ENCODE measurements at regions not wholly inside any gene's neighbourhood (a gene's known extent, or its start where the extent isn't known, plus 50 kb on each side); places are given as distances from the start of the nearest gene placed in this dataset.

DNA sequence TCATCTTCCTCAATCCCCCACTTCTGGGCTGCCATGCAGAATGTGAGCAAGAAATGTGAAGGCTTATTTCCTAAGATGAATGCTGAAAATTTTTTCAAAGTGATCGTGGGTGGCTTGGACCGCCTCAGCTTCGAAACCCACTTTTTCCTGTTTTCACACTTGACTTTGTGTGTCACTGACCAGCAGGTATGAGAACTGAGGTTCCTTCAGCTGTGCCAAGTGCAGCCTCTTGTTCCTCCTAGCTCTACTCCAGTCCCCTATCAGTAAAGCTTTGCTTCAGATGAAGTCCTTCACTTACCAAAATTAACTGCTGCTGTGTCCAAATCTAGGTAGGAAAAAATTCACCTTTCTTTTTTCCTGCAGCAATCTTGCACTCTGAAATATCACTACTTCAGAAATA, 382.6 kb downstream of the DTWD2 start:
- H3K4me3 ChIP-seq (ENCODE audit: insufficient read length, low read depth), result no peak overlapping the region
- no peak for TF ChIP-seq ZNF274 (IDR thresholded peaks at IDR 0.05; ENCODE audit: low read depth, low read length)
- TF ChIP-seq SUZ12 (IDR thresholded peaks at IDR 0.05; ENCODE audit: extremely low read depth, insufficient read depth, insufficient read length), result no peak
- TF ChIP-seq YY1 (IDR thresholded peaks at IDR 0.05; ENCODE audit: insufficient read depth, insufficient read length), result no peak
- H3K27me3 ChIP-seq (ENCODE audit: insufficient read depth, insufficient read length), result no peaks in the 10 kb centered on the region
- H3K4me1 ChIP-seq (ENCODE audit: insufficient read depth, insufficient read length), result no peaks in the 10 kb centered on the region
- DNase-seq (ENCODE audit: low read depth, low spot score), result no peak
- H3K36me3 ChIP-seq (ENCODE audit: insufficient read depth, insufficient read length, low read length), result no peaks in the 10 kb centered on the region
- no peak overlapping the region for H3K9ac ChIP-seq (ENCODE audit: insufficient read length, low read depth)
- no peaks in the 10 kb centered on the region for H3K9me3 ChIP-seq (ENCODE audit: insufficient read depth, low read length)

DNA sequence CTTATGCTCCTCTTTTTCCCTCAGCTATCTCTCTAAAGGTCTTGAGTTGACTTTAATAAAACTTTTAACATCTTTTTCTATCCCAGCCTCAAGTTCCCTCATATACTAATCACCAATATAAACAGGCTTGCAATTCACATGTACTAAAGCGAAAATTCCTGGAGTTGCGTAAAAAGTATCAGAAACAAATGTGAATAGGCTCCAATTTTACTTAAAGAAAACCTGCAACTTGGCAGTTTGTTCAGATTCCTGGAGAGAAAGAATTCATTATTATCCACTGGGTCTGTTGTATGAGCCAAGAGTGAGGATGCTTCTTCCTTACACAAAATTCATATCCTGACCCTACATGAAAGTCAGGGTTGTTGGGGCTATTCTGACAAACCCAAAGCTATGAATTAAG, 384.2 kb downstream of the DTWD2 start:
- no peak for DNase-seq (ENCODE audit: low read depth, low spot score)
- H3K9me3 ChIP-seq (ENCODE audit: insufficient read depth, low read length), result no peaks in the 10 kb centered on the region
- TF ChIP-seq SUZ12 (IDR thresholded peaks at IDR 0.05; ENCODE audit: extremely low read depth, insufficient read depth, insufficient read length) (no peak), ZNF274 (IDR thresholded peaks at IDR 0.05; ENCODE audit: low read depth, low read length) (no peak), YY1 (IDR thresholded peaks at IDR 0.05; ENCODE audit: insufficient read depth, insufficient read length) (no peak)
- no peak overlapping the region for H3K4me3 ChIP-seq (ENCODE audit: insufficient read length, low read depth)
- H3K4me1 ChIP-seq (ENCODE audit: insufficient read depth, insufficient read length), result no peaks in the 10 kb centered on the region
- H3K9ac ChIP-seq (ENCODE audit: insufficient read length, low read depth), result no peak overlapping the region
- H3K36me3 ChIP-seq (ENCODE audit: insufficient read depth, insufficient read length, low read length), result no peaks in the 10 kb centered on the region
- H3K27me3 ChIP-seq (ENCODE audit: insufficient read depth, insufficient read length), result no peaks in the 10 kb centered on the region

DNA sequence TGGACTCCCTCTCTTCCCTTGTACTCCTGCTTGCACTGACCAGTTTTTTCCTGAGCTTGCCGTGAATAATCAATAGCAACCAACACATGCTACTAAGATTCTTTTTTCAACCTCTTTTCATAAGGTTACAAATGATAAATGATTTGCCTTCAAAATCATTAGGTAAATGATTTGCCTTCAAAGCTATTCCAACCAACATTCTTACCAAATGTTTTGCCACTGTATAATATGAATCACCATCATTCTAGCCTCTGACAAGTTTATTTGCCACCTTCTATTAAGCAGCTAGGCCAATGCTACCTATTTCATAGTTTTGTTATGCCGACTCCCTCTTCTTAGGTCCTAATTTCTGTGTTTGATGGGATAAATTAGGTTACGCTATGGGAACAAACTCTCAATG, 385.1 kb downstream of the DTWD2 start:
- TF ChIP-seq ZNF274 (IDR thresholded peaks at IDR 0.05; ENCODE audit: low read depth, low read length) (no peak), YY1 (IDR thresholded peaks at IDR 0.05; ENCODE audit: insufficient read depth, insufficient read length) (no peak), SUZ12 (IDR thresholded peaks at IDR 0.05; ENCODE audit: extremely low read depth, insufficient read depth, insufficient read length) (no peak)
- H3K4me3 ChIP-seq (ENCODE audit: insufficient read length, low read depth), result no peak overlapping the region
- H3K4me1 ChIP-seq (ENCODE audit: insufficient read depth, insufficient read length), result no peaks in the 10 kb centered on the region
- DNase-seq (ENCODE audit: low read depth, low spot score), result no peak
- H3K9ac ChIP-seq (ENCODE audit: insufficient read length, low read depth), result no peak overlapping the region
- no peaks in the 10 kb centered on the region for H3K27me3 ChIP-seq (ENCODE audit: insufficient read depth, insufficient read length)
- no peaks in the 10 kb centered on the region for H3K9me3 ChIP-seq (ENCODE audit: insufficient read depth, low read length)
- no peaks in the 10 kb centered on the region for H3K36me3 ChIP-seq (ENCODE audit: insufficient read depth, insufficient read length, low read length)

DNA sequence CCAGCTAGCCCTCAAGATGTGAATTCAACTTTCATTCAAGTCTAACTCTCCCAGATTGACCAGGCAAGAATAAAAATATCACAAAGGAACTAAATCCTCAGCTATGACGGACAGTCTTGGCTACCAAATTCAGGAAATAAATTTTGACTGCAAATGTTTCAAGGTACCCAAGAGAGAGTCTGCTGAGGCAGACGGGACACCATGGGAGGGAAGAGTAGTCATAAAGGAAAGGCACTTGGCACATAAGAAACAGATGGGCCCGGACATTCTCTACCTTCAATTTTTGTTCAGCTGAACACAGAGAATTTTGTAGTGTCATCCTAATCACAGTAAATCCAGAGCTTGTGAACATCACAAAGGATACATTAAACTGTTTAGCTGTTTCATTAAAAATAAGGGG, 390.0 kb downstream of the DTWD2 start:
- no peak for DNase-seq (ENCODE audit: low read depth, low spot score)
- Histone ChIP-seq H3K27me3 (ENCODE audit: insufficient read depth, insufficient read length) (no peaks in the 10 kb centered on the region), H3K4me1 (ENCODE audit: insufficient read depth, insufficient read length) (no peaks in the 10 kb centered on the region), H3K4me3 (ENCODE audit: insufficient read length, low read depth) (no peak overlapping the region), H3K9me3 (ENCODE audit: insufficient read depth, low read length) (no peaks in the 10 kb centered on the region), H3K9ac (ENCODE audit: insufficient read length, low read depth) (no peak overlapping the region), H3K36me3 (ENCODE audit: insufficient read depth, insufficient read length, low read length) (no peaks in the 10 kb centered on the region)
- TF ChIP-seq YY1 (IDR thresholded peaks at IDR 0.05; ENCODE audit: insufficient read depth, insufficient read length) (no peak), ZNF274 (IDR thresholded peaks at IDR 0.05; ENCODE audit: low read depth, low read length) (no peak), SUZ12 (IDR thresholded peaks at IDR 0.05; ENCODE audit: extremely low read depth, insufficient read depth, insufficient read length) (no peak)

DNA sequence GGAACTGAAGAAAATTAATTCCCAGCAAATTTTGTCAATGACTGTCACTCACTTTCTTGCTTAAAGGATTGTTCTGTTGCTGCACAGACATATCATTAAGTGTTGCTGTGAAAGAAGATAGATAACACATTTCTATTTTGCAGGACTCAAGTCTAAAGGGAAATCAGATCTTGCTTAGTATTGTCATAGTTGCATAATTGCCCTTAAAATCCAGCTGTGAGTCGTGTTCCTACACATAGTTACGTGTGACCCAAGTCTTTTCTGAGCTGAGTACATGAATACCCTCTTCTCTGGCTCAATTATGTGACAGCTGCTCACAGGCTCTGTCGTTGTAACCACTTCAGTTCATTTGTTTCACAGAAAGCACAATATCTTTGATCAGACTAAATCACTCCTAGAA, 390.8 kb downstream of the DTWD2 start:
- DNase-seq (ENCODE audit: low read depth, low spot score), result no peak
- Histone ChIP-seq H3K36me3 (ENCODE audit: insufficient read depth, insufficient read length, low read length) (no peaks in the 10 kb centered on the region), H3K4me3 (ENCODE audit: insufficient read length, low read depth) (no peak overlapping the region), H3K4me1 (ENCODE audit: insufficient read depth, insufficient read length) (no peaks in the 10 kb centered on the region), H3K27me3 (ENCODE audit: insufficient read depth, insufficient read length) (no peaks in the 10 kb centered on the region), H3K9ac (ENCODE audit: insufficient read length, low read depth) (no peak overlapping the region), H3K9me3 (ENCODE audit: insufficient read depth, low read length) (no peaks in the 10 kb centered on the region)
- TF ChIP-seq ZNF274 (IDR thresholded peaks at IDR 0.05; ENCODE audit: low read depth, low read length) (no peak), SUZ12 (IDR thresholded peaks at IDR 0.05; ENCODE audit: extremely low read depth, insufficient read depth, insufficient read length) (no peak), YY1 (IDR thresholded peaks at IDR 0.05; ENCODE audit: insufficient read depth, insufficient read length) (no peak)

DNA sequence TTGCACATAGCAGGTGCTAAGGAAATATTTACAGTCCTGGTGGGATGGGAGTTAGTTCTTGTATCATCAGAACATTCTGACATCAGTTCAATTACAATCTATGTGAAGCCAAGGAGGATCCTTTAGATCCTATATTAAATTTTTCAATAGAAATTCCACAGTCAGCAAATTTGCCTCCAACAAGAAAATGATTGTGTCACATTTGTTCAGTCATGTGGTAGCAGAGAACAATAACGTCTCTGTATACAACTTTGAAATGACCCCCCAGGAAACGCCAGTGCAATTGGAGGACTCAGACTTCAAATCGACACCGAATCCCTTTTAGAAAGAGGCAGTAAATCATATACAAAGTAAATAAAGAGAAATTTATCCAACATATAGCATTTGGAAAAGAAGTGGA, 392.1 kb downstream of the DTWD2 start:
- no peaks in the 10 kb centered on the region for H3K36me3 ChIP-seq (ENCODE audit: insufficient read depth, insufficient read length, low read length)

DNA sequence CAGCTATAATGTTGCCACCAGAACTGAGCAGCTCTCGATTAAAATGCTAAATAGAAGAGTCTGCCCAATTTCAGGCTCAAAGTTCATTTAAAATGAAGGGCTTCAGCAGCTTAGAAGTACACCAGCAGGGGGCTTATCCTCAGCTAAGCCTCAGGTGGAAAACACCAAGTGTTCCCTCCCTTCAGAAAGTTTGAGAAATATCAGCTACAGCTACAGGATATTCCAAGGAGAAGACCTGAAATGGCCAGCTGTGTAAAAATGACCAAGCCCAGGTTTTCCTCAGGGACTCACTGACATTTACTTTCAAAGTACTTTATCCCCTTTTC, 395.4 kb downstream of the DTWD2 start:
- Histone ChIP-seq H3K9me3 (ENCODE audit: insufficient read depth, low read length) (no peaks in the 10 kb centered on the region), H3K27me3 (ENCODE audit: insufficient read depth, insufficient read length) (no peaks in the 10 kb centered on the region), H3K4me1 (ENCODE audit: insufficient read depth, insufficient read length) (no peaks in the 10 kb centered on the region), H3K36me3 (ENCODE audit: insufficient read depth, insufficient read length, low read length) (no peaks in the 10 kb centered on the region), H3K9ac (ENCODE audit: insufficient read length, low read depth) (no peak overlapping the region), H3K4me3 (ENCODE audit: insufficient read length, low read depth) (no peak overlapping the region)
- TF ChIP-seq ZNF274 (IDR thresholded peaks at IDR 0.05; ENCODE audit: low read depth, low read length) (no peak), YY1 (IDR thresholded peaks at IDR 0.05; ENCODE audit: insufficient read depth, insufficient read length) (no peak), SUZ12 (IDR thresholded peaks at IDR 0.05; ENCODE audit: extremely low read depth, insufficient read depth, insufficient read length) (no peak)
- DNase-seq (ENCODE audit: low read depth, low spot score), result no peak

More for the DNA sequence above, 392.1 kb downstream of the DTWD2 start:
- Histone ChIP-seq H3K4me1 (ENCODE audit: insufficient read depth, insufficient read length) (no peaks in the 10 kb centered on the region), H3K27me3 (ENCODE audit: insufficient read depth, insufficient read length) (no peaks in the 10 kb centered on the region), H3K9ac (ENCODE audit: insufficient read length, low read depth) (no peak overlapping the region), H3K9me3 (ENCODE audit: insufficient read depth, low read length) (no peaks in the 10 kb centered on the region), H3K4me3 (ENCODE audit: insufficient read length, low read depth) (no peak overlapping the region)
- DNase-seq (ENCODE audit: low read depth, low spot score), result no peak
- TF ChIP-seq ZNF274 (IDR thresholded peaks at IDR 0.05; ENCODE audit: low read depth, low read length), result no peak
- TF ChIP-seq YY1 (IDR thresholded peaks at IDR 0.05; ENCODE audit: insufficient read depth, insufficient read length), result no peak
- no peak for TF ChIP-seq SUZ12 (IDR thresholded peaks at IDR 0.05; ENCODE audit: extremely low read depth, insufficient read depth, insufficient read length)

Data from NT2/D1 (cell line).